ENCODE measurements at regions not wholly inside any gene's neighbourhood (a gene's known extent, or its start where the extent isn't known, plus 50 kb on each side); places are given as distances from the start of the nearest gene placed in this dataset.
"Not testable (repeated sequence)": the region's sequence is repeated elsewhere in the genome, so short reads cannot be mapped to it uniquely, and the experiment has no call there.

- no CpG with 5 or more reads among the region's 28 CpGs for WGBS, 10 experiments
These were observed 253.2 kb downstream of the MTERF1 start for GRCh38 chr7:91627324-91627723.

DNA sequence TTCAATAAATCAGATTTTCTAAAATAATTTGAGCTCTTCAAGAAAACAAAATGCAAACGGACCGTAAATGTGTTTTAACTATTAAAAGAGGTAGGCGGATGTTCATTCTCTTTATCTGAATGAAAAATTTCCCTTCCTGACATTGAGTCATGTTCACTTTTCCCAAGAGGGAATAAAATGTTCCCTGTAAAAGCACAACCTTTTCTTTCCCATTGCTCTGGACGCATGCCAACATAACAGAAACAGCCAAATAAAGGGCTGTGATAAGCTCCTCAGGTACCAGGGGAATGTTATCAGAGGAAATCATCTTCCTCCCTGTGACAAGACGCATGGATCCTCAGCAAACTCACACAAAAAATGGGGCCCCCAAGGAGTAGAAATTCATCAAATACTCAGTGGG lies 251.8 kb downstream of the MTERF1 start:
- Histone ChIP-seq H3K4me3 (no peak overlapping the region), H3K4me1 (replicated peaks in 1 of 2) (peaks cover 11 to 16% of the 10 kb centered on the region in 2 donors), H3K27ac (no peak overlapping the region)
- ATAC-seq (replicated peaks in 6 of 8) = no peak
- in situ Hi-C loops (cut with MboI; ENCODE audit: low pct_unique_long_range_greater_than_20kb in 2 of 9, low sequenced_read_pairs in 9 of 9, unreplicated experiment in 9 of 9) = loop anchor here in 3 of 9 experiments (25.0 kb wide), 2 partner anchors 341 to 541 kb away; no protein-coding TSS in a partner anchor
- 37 to 95% (median 69%) methylated on average over 2 to 5 of the region's 5 CpGs for WGBS, 10 experiments

More at GRCh38 chr7:91627324-91627723, 253.2 kb downstream of the MTERF1 start:
- in situ Hi-C loops (cut with MboI; ENCODE audit: low pct_unique_long_range_greater_than_20kb in 2 of 9, low sequenced_read_pairs in 9 of 9, unreplicated experiment in 9 of 9) = loop anchor here in 3 of 9 experiments (25.0 kb wide), 2 partner anchors 340 to 540 kb away; no protein-coding TSS in a partner anchor
- peaks cover 9 to 12% of the 10 kb centered on the region in 2 donors for H3K4me1 ChIP-seq (replicated peaks in 1 of 2)
- not testable (repeated sequence) for H3K27ac ChIP-seq; H3K4me3 ChIP-seq; ATAC-seq (replicated peaks in 6 of 8)

- no peak overlapping the region for H3K27ac ChIP-seq
- in situ Hi-C loops (cut with MboI; ENCODE audit: low pct_unique_long_range_greater_than_20kb in 2 of 9, low sequenced_read_pairs in 9 of 9, unreplicated experiment in 9 of 9) = loop anchor here in 3 of 9 experiments (10.0 to 25.0 kb wide), 3 partner anchors 343 to 546 kb away; no protein-coding TSS in a partner anchor
- peak in 5 of 8 experiments; percentile 54 to 91 (median 70) for ATAC-seq (replicated peaks in 6 of 8)
- 67 to 100% (median 100%) methylated on average over 1 of the region's 1 CpG; no CpG with 5 or more reads in 2 of the 10 experiments for WGBS, 10 experiments
- no peak overlapping the region for H3K4me3 ChIP-seq
- H3K4me1 ChIP-seq (replicated peaks in 1 of 2) = peaks cover 11 to 16% of the 10 kb centered on the region in 2 donors
These were observed 249.7 kb downstream of the MTERF1 start for GRCh38 chr7:91630581-91631380.

GRCh38 chr7:91632234-91632940 lies 248.1 kb downstream of the MTERF1 start:
- in situ Hi-C loops (cut with MboI; ENCODE audit: low pct_unique_long_range_greater_than_20kb in 2 of 9, low sequenced_read_pairs in 9 of 9, unreplicated experiment in 9 of 9) = loop anchor here in 3 of 9 experiments (10.0 to 25.0 kb wide), 3 partner anchors 345 to 548 kb away; no protein-coding TSS in a partner anchor
- Histone ChIP-seq H3K4me1 (replicated peaks in 1 of 2) (peaks cover 11 to 16% of the 10 kb centered on the region in 2 donors), H3K27ac (no peak overlapping the region), H3K4me3 (no peak overlapping the region)
- peak in 1 of 8 experiments; percentile 52 for ATAC-seq (replicated peaks in 6 of 8)
- WGBS, 10 experiments = 27 to 100% (median 42%) methylated on average over 1 to 3 of the region's 3 CpGs; no CpG with 5 or more reads in 3 of the 10 experiments

DNA sequence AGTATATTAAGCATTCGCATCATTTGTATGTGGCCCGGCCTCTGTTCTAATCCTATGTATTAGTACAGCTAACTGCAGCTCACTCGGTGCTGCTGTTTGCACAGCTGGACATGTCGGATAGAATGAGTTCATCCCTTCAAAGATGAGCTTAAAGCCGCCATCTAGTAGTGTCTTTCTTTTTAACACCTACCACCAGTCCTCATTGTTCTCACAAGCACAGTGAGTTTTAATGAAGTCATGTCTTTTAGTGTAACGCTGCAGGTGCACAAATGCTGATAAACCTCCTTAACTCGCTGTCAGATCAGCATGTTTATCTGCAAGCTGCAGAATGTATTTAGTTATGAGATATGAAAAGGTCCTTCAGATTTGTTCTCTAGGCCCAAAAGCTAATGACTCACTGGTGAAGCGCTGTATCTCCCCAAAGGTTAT lies 247.5 kb downstream of the MTERF1 start:
- 57 to 100% (median 84%) methylated on average over 2 to 8 of the region's 8 CpGs; no CpG with 5 or more reads in 2 of the 10 experiments for WGBS, 10 experiments
- in situ Hi-C loops (cut with MboI; ENCODE audit: low pct_unique_long_range_greater_than_20kb in 2 of 9, low sequenced_read_pairs in 9 of 9, unreplicated experiment in 9 of 9) = loop anchor here in 3 of 9 experiments (10.0 to 25.0 kb wide), 3 partner anchors 346 to 548 kb away; no protein-coding TSS in a partner anchor
- H3K27ac ChIP-seq = no peak overlapping the region

GRCh38 chr7:91634485-91635177 lies 245.9 kb downstream of the MTERF1 start:
- Histone ChIP-seq H3K4me1 (replicated peaks in 1 of 2) (peaks cover 12 to 19% of the 10 kb centered on the region in 2 donors), H3K4me3 (no peak overlapping the region), H3K27ac (no peak overlapping the region)
- in situ Hi-C loops (cut with MboI; ENCODE audit: low pct_unique_long_range_greater_than_20kb in 2 of 9, low sequenced_read_pairs in 9 of 9, unreplicated experiment in 9 of 9) = loop anchor here in 3 of 9 experiments (10.0 to 25.0 kb wide), 3 partner anchors 347 to 550 kb away; no protein-coding TSS in a partner anchor
- no peak for ATAC-seq (replicated peaks in 6 of 8)
- 33 to 100% (median 59%) methylated on average over 1 to 3 of the region's 3 CpGs; no CpG with 5 or more reads in 2 of the 10 experiments for WGBS, 10 experiments

More for the DNA sequence above, 247.5 kb downstream of the MTERF1 start:
- no peak overlapping the region for H3K4me3 ChIP-seq
- peak in 3 of 8 experiments; percentile 47 to 93 (median 69) for ATAC-seq (replicated peaks in 6 of 8)
- H3K4me1 ChIP-seq (replicated peaks in 1 of 2) = peaks cover 13 to 17% of the 10 kb centered on the region in 2 donors

GRCh38 chr7:91636129-91636724 lies 244.3 kb downstream of the MTERF1 start:
- Histone ChIP-seq H3K27ac (no peak overlapping the region), H3K4me3 (no peak overlapping the region), H3K4me1 (replicated peaks in 1 of 2) (peaks cover 8 to 17% of the 10 kb centered on the region in 2 donors)
- WGBS, 10 experiments = 46 to 94% (median 54%) methylated on average over 1 to 6 of the region's 6 CpGs; no CpG with 5 or more reads in 1 of the 10 experiments
- peak in 3 of 8 experiments; percentile 55 to 63 (median 59) for ATAC-seq (replicated peaks in 6 of 8)
- in situ Hi-C loops (cut with MboI; ENCODE audit: low pct_unique_long_range_greater_than_20kb in 2 of 9, low sequenced_read_pairs in 9 of 9, unreplicated experiment in 9 of 9) = loop anchor here in 3 of 9 experiments (10.0 to 25.0 kb wide), 3 partner anchors 349 to 551 kb away; no protein-coding TSS in a partner anchor

GRCh38 chr7:91636728-91637127 lies 243.8 kb downstream of the MTERF1 start:
- in situ Hi-C loops (cut with MboI; ENCODE audit: low pct_unique_long_range_greater_than_20kb in 2 of 9, low sequenced_read_pairs in 9 of 9, unreplicated experiment in 9 of 9) = loop anchor here in 3 of 9 experiments (10.0 to 25.0 kb wide), 3 partner anchors 349 to 552 kb away; no protein-coding TSS in a partner anchor
- H3K27ac ChIP-seq = no peak overlapping the region
- H3K4me3 ChIP-seq = no peak overlapping the region
- 8 to 100% (median 68%) methylated on average over 1 to 2 of the region's 2 CpGs; no CpG with 5 or more reads in 4 of the 10 experiments for WGBS, 10 experiments
- H3K4me1 ChIP-seq (replicated peaks in 1 of 2) = peaks cover 8 to 17% of the 10 kb centered on the region in 2 donors
- ATAC-seq (replicated peaks in 6 of 8) = no peak

DNA sequence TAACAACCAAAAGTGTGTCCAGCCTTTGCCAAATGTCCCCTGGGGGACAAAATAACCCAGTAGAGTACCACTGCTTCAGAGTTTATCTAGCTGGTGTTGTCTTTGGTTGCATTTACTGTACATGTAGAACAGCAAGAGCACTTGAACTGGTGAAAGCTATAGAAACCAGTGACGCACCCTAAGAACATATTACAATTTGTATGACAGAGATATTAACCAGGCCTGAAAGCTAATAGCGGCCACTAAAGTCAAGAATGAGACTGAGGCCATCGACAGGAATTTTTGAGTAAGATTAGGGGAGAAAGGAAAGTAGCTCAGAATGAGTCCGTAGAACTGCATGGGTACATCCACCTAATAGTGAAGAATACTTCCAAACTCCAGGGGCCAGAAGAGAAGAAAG lies 236.2 kb downstream of the MTERF1 start:
- H3K4me3 ChIP-seq = no peak overlapping the region
- ATAC-seq (replicated peaks in 6 of 8) = no peak
- WGBS, 10 experiments = 59 to 100% (median 88%) methylated on average over 2 to 4 of the region's 4 CpGs
- H3K4me1 ChIP-seq (replicated peaks in 1 of 2) = no peaks in the 10 kb centered on the region
- in situ Hi-C loops (cut with MboI; ENCODE audit: low pct_unique_long_range_greater_than_20kb in 2 of 9, low sequenced_read_pairs in 9 of 9, unreplicated experiment in 9 of 9) = loop anchor here in 3 of 9 experiments (25.0 kb wide), 2 partner anchors 357 to 557 kb away; no protein-coding TSS in a partner anchor
- H3K27ac ChIP-seq = no peak overlapping the region

- Histone ChIP-seq H3K27ac (no peak overlapping the region), H3K4me1 (replicated peaks in 1 of 2) (no peaks in the 10 kb centered on the region), H3K4me3 (no peak overlapping the region)
- ATAC-seq (replicated peaks in 6 of 8) = no peak
- in situ Hi-C loops (cut with MboI; ENCODE audit: low pct_unique_long_range_greater_than_20kb in 2 of 9, low sequenced_read_pairs in 9 of 9, unreplicated experiment in 9 of 9) = loop anchor here in 3 of 9 experiments (25.0 kb wide), 2 partner anchors 358 to 558 kb away; no protein-coding TSS in a partner anchor
- 0 to 100% (median 76%) methylated on average over 1 of the region's 1 CpG; no CpG with 5 or more reads in 4 of the 10 experiments for WGBS, 10 experiments
These were observed 235.0 kb downstream of the MTERF1 start for GRCh38 chr7:91645542-91645941.

DNA sequence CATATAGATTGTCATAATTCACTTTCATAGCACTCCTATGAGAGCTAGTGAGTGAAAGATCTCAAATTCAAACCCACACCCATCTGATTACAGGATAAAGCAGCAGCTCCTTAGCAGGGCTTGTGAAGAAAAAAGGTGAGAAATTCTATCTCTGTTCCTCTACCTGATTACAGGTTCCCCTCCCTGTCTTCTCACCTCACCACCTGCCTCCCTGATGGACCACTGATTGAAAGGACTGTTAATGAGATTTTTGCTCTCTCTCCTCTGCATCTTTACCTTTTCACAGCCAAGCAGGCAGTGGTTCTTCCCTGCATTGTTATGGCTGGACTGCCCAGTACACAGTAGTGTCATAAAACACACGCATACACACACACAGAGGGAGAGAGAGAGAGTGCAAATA lies 228.5 kb downstream of the MTERF1 start:
- WGBS, 10 experiments = 60 to 100% (median 86%) methylated on average over 1 of the region's 1 CpG; no CpG with 5 or more reads in 3 of the 10 experiments

GRCh38 chr7:91653286-91653685 lies 227.2 kb downstream of the MTERF1 start:
- Histone ChIP-seq H3K4me1 (replicated peaks in 1 of 2) (peaks cover 8 to 13% of the 10 kb centered on the region in 2 donors), H3K4me3 (no peak overlapping the region), H3K27ac (no peak overlapping the region)
- ATAC-seq (replicated peaks in 6 of 8) = no peak
- in situ Hi-C loops (cut with MboI; ENCODE audit: low pct_unique_long_range_greater_than_20kb in 2 of 9, low sequenced_read_pairs in 9 of 9, unreplicated experiment in 9 of 9) = no loop called here

More for the DNA sequence above, 228.5 kb downstream of the MTERF1 start:
- Histone ChIP-seq H3K4me1 (replicated peaks in 1 of 2) (peaks cover 4 to 8% of the 10 kb centered on the region in 2 donors), H3K4me3 (no peak overlapping the region), H3K27ac (no peak overlapping the region)
- in situ Hi-C loops (cut with MboI; ENCODE audit: low pct_unique_long_range_greater_than_20kb in 2 of 9, low sequenced_read_pairs in 9 of 9, unreplicated experiment in 9 of 9) = no loop called here
- ATAC-seq (replicated peaks in 6 of 8) = no peak
